Right atrium auricular region (tissue), 2 donors: ENCODE measurements at regions not wholly inside any gene's neighbourhood (a gene's known extent, or its start where the extent isn't known, plus 50 kb on each side); places are given as distances from the start of the nearest gene placed in this dataset.

Experiments used
- DNase-seq: peaks from one replicate; pipeline ENCODE4 v3.0.0-alpha.2; 2019; ENCODE audit warnings: low spot score
- H3K27ac ChIP-seq, 2 donors: fragments of 200-600 bp; sonication (generic); 1 replicate in 1 of 2; 2 replicates in 1 of 2; pipeline ENCODE4 v1.5.1; 2016 to 2019
- H3K27me3 ChIP-seq, 2 donors: fragments of 200-600 bp; sonication (generic); one replicate each; pipeline versions ENCODE4 v1.5.1 to v1.6.0; 2017 to 2019
- H3K36me3 ChIP-seq: fragments of 200-600 bp; sonication (generic); one replicate; pipeline ENCODE4 v1.5.1; 2016
- H3K4me1 ChIP-seq, 2 donors: fragments of 200-600 bp; sonication (generic); one replicate each; pipeline versions ENCODE4 v1.5.1 to v1.6.0; 2017 to 2019
- H3K4me3 ChIP-seq, 2 donors: fragments of 200-600 bp; sonication (generic); 1 replicate in 1 of 2; 2 replicates in 1 of 2; pipeline ENCODE4 v1.5.1; 2017 to 2019; ENCODE audit warnings: mild to moderate bottlenecking in 1 of 2, moderate library complexity in 1 of 2
- H3K9me3 ChIP-seq, 2 donors: fragments of 200-600 bp; sonication (generic); one replicate each; pipeline ENCODE4 v1.5.1; 2019
- CTCF ChIP-seq, 2 donors: fragments of 200-600 bp; sonication (generic); IDR thresholded peaks; one replicate each; pipeline ENCODE4 v1.5.1; 2019; ENCODE audit warnings: antibody characterized with exemption in 2 of 2

GRCh38 chr16:65219786-65220185 lies 97.9 kb upstream of the CDH11 start:
- TF ChIP-seq CTCF (IDR thresholded peaks at IDR 0.05) = no peak
- no peaks in the 10 kb centered on the region for H3K36me3 ChIP-seq
- H3K27me3 ChIP-seq = no peaks in the 10 kb centered on the region
- no peak for DNase-seq
- H3K27ac ChIP-seq = no peak overlapping the region
- no peaks in the 10 kb centered on the region for H3K4me1 ChIP-seq
- no peak overlapping the region for H3K4me3 ChIP-seq
- H3K9me3 ChIP-seq = no peaks in the 10 kb centered on the region

GRCh38 chr16:65218348-65218747 lies 96.5 kb upstream of the CDH11 start:
- no peak overlapping the region for H3K27ac ChIP-seq
- DNase-seq = no peak
- H3K4me1 ChIP-seq = no peaks in the 10 kb centered on the region
- no peak overlapping the region for H3K4me3 ChIP-seq
- no peak for TF ChIP-seq CTCF (IDR thresholded peaks at IDR 0.05)
- H3K27me3 ChIP-seq = no peaks in the 10 kb centered on the region
- no peaks in the 10 kb centered on the region for H3K9me3 ChIP-seq
- no peaks in the 10 kb centered on the region for H3K36me3 ChIP-seq

GRCh38 chr16:65213866-65214595 lies 92.2 kb upstream of the CDH11 start:
- no peak for TF ChIP-seq CTCF (IDR thresholded peaks at IDR 0.05)
- Histone ChIP-seq H3K27me3 (no peaks in the 10 kb centered on the region), H3K4me1 (no peaks in the 10 kb centered on the region), H3K36me3 (no peaks in the 10 kb centered on the region), H3K4me3 (no peak overlapping the region), H3K27ac (no peak overlapping the region), H3K9me3 (no peaks in the 10 kb centered on the region)
- DNase-seq = no peak

- no peak overlapping the region for H3K4me3 ChIP-seq
- no peak for TF ChIP-seq CTCF (IDR thresholded peaks at IDR 0.05)
- no peaks in the 10 kb centered on the region for H3K4me1 ChIP-seq
Measured at GRCh38 chr16:65212791-65213190, 90.9 kb upstream of the CDH11 start.

GRCh38 chr16:65212240-65212639 lies 90.4 kb upstream of the CDH11 start:
- Histone ChIP-seq H3K4me3 (no peak overlapping the region), H3K27ac (no peak overlapping the region), H3K27me3 (no peaks in the 10 kb centered on the region), H3K36me3 (no peaks in the 10 kb centered on the region), H3K9me3 (no peaks in the 10 kb centered on the region), H3K4me1 (no peaks in the 10 kb centered on the region)
- DNase-seq = no peak
- TF ChIP-seq CTCF (IDR thresholded peaks at IDR 0.05) = no peak

More at GRCh38 chr16:65212791-65213190, 90.9 kb upstream of the CDH11 start:
- Histone ChIP-seq H3K9me3 (no peaks in the 10 kb centered on the region), H3K27ac (no peak overlapping the region), H3K36me3 (no peaks in the 10 kb centered on the region), H3K27me3 (no peaks in the 10 kb centered on the region)
- DNase-seq = no peak

- H3K36me3 ChIP-seq = no peaks in the 10 kb centered on the region
- H3K4me1 ChIP-seq = no peaks in the 10 kb centered on the region
- no peaks in the 10 kb centered on the region for H3K9me3 ChIP-seq
- no peaks in the 10 kb centered on the region for H3K27me3 ChIP-seq
- TF ChIP-seq CTCF (IDR thresholded peaks at IDR 0.05) = no peak
- H3K4me3 ChIP-seq = no peak overlapping the region
- H3K27ac ChIP-seq = no peak overlapping the region
- no peak for DNase-seq
Measured at GRCh38 chr16:65202461-65202860, 80.6 kb upstream of the CDH11 start.
